NB4 (cell line): ENCODE measurements at regions not wholly inside any gene's neighbourhood (a gene's known extent, or its start where the extent isn't known, plus 50 kb on each side); places are given as distances from the start of the nearest gene placed in this dataset.

Experiments used
- POLR2A ChIP-seq: IDR thresholded peaks from 2 replicates; pipeline ENCODE4 v1.6.1; 2011; ENCODE audit warnings: mild to moderate bottlenecking; ENCODE audit not compliant: insufficient read length; ENCODE audit errors: extremely low read depth
- TF ChIP-seq, protein P1 (sequence below): IDR thresholded peaks from one replicate; pipeline ENCODE4 v1.5.1; 2012; ENCODE audit warnings: low read depth, low read length
- TF ChIP-seq, protein P2 (sequence below): IDR thresholded peaks from 2 replicates; pipeline ENCODE4 v1.6.1; 2011; ENCODE audit warnings: low read depth, low read length

DNA sequence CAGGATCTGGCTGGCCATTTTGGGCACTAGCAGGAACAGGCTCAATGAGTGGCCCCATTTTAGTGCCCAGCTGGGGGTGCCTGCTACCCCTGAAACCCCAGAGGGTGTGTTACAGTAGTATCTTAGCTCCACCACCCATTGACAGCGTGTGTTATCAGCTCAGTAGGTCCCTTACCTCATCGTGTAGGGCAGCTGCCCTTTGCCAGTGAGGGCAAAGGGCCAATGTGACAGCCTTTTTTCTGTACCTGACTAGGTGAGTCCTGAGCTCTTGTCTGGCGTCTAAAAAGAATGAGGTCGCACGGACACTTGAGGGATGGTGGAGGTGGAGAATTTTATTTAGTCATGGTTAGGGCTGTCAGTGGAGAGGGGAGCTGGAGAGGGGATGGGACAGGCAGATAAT is 462.2 kb downstream of the PIK3C3 start:
- TF ChIP-seq, protein P1, sequence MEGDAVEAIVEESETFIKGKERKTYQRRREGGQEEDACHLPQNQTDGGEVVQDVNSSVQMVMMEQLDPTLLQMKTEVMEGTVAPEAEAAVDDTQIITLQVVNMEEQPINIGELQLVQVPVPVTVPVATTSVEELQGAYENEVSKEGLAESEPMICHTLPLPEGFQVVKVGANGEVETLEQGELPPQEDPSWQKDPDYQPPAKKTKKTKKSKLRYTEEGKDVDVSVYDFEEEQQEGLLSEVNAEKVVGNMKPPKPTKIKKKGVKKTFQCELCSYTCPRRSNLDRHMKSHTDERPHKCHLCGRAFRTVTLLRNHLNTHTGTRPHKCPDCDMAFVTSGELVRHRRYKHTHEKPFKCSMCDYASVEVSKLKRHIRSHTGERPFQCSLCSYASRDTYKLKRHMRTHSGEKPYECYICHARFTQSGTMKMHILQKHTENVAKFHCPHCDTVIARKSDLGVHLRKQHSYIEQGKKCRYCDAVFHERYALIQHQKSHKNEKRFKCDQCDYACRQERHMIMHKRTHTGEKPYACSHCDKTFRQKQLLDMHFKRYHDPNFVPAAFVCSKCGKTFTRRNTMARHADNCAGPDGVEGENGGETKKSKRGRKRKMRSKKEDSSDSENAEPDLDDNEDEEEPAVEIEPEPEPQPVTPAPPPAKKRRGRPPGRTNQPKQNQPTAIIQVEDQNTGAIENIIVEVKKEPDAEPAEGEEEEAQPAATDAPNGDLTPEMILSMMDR, result no peak
- TF ChIP-seq, protein P2, sequence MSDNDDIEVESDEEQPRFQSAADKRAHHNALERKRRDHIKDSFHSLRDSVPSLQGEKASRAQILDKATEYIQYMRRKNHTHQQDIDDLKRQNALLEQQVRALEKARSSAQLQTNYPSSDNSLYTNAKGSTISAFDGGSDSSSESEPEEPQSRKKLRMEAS, result no peak
- no peak for TF ChIP-seq POLR2A
